ENCODE measurements at regions not wholly inside any gene's neighbourhood (a gene's known extent, or its start where the extent isn't known, plus 50 kb on each side); places are given as distances from the start of the nearest gene placed in this dataset.

DNA sequence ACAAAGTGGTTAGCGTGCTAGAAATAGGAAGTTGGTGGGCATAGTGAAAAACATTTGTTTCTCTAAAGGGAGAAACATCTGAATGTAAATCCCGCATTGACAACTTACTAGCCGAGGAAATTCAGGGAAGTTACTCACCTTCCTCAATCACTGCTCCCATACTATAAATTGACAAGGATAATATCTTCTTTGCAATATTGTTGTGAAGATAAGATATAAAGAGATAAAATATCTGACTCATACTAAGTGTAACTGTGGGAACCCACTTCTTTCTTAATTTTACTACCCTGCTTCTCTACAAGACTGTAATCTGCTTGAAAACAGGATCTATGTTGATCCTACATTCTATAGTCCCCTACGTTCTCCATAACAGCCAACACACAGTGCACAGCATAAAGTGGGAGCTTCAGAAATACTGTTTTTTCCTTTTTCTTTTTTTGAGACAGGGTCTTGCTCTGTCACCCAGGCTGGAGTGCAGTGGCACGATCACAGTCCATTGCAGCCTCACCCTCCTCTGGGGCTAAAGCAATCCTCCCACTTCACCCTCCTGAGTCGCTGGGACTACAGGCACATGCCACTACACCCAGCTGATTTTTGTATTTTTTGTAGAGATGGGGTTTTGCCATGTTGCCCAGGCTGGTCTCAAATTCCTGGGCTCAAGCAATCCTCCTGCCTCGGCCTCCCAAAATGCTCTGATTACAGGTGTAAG lies 57.4 kb upstream of the C1orf21 start:
- no peak for DNase-seq

DNA sequence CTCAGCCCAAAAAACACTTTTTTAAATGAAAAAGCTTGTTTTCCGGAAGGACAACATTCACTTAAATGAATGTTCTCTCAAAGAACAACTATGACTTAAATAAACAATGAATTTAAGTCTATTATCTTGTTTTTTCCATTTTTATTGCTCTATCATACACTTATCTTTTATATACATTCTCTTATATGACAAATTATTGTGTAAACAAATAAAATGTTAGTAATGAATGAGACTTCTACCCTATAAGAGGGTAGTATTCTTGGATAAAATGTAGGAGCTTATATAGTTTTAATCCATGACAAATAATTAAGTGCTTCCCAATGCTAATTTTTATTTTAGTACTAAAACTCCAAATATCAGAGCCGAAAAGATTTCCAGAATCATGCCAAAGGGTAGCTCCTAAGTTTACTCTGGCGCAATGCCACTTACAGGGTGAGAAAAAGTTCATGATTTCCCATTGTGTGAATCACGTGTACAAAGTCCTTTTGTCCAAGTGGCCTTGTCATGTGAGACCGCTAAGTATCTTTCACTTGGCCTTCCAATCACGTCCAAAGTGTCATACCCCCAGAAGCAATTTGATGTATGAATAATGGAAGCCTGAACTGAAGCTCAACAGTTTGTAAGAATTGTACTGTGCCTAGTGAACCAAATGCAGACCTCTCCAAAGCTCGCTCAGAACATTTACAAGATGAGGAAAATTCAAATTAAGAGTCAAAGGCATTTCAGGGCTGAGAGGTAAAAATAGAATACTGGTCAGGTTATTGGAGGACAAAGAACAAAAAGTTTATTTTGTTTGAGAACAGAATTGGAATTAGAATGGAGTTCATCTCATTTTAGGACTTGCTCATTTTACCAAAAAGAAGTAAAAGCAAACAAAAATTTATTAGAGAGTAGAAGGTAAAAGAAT lies 56.6 kb upstream of the C1orf21 start:
- DNase-seq, result no peak

DNA sequence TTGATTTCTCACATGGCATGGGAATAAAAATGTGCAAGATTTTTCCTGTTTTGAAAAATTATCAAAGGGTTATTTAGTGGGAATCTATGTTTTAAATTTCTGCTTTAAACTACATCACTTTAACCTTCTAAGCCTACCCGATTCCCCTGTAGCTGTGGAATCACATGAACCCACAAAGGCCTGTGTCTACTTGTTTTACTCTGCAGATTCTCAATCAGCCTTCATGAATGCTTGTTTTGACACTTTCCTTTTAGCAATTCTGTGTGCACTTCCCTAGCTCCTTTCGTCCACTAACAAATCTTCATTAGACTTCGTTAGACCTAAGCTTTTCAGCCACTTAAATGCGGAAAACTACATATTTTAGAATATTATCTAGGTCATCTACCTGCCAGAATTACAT lies 56.0 kb upstream of the C1orf21 start:
- no peak for DNase-seq

Measured in NCI-H82 (cell line).